ENCODE measurements at regions not wholly inside any gene's neighbourhood (a gene's known extent, or its start where the extent isn't known, plus 50 kb on each side); places are given as distances from the start of the nearest gene placed in this dataset.

DNA sequence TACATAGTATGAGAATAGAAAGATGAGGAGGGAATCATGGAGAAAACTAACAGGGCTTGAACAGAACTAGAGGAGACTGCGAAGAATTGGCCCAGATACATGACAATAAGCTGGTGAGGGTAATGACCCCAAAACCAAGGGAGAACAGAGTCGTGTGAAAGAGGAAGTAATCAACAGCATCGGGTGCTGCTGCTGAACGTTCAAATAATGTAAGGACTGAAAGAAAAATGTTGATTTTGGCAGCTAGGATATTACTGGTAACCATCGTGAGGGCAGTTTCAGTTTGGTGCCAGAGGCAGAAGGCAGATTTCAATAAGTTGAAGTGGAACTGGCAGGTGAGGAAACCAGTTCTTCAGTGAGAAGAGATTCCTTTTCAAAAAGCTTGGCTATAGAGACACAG lies 66.8 kb upstream of the SMC2 start:
- H3K27ac Mint-ChIP-seq: no peak overlapping the region
- H3K9me3 Mint-ChIP-seq: no peaks in the 10 kb centered on the region
- no peaks in the 10 kb centered on the region for H3K36me3 Mint-ChIP-seq
- DNase-seq: no peak
- H3K4me3 Mint-ChIP-seq: no peak overlapping the region
- CTCF ChIA-PET: interaction anchor here (0.7 kb wide), 1 partner anchor 27 kb away, joined by 3 read pairs; no protein-coding TSS in a partner anchor
- H3K27me3 Mint-ChIP-seq: no peaks in the 10 kb centered on the region
- H3K4me1 Mint-ChIP-seq: peaks cover 7% of the 10 kb centered on the region

DNA sequence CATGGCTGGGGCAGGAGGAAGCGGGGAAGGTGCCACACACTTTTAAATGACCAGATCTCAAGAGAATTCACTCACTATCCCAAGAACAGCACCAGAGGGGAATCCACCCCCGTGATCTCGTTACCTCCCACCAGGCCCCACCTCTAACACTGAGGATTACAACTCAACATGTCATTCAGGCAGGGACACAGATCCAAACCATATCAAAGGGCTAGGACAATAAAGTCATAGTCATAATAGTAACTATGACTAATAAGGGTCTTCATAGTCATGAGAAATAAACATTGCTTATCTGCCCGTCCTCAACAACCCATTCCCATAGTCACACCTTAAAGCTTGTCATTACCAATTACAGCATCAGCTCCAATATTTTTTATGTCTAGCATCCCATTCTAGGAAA lies 65.3 kb upstream of the SMC2 start:
- DNase-seq: no peak
- Mint-ChIP-seq H3K9me3 (no peaks in the 10 kb centered on the region), H3K4me3 (no peak overlapping the region), H3K4me1 (peaks cover 7% of the 10 kb centered on the region), H3K36me3 (no peaks in the 10 kb centered on the region), H3K27ac (no peak overlapping the region), H3K27me3 (no peaks in the 10 kb centered on the region)
- CTCF ChIA-PET: no interaction called here

Data from activated naive CD4-positive, alpha-beta T cell treated with anti-CD3 and anti-CD28 coated beads, Interleukin-2, amount 10 ng/mL, durations not matched to agents 7 days and 5 days (primary cell).